ENCODE measurements at regions not wholly inside any gene's neighbourhood (a gene's known extent, or its start where the extent isn't known, plus 50 kb on each side); places are given as distances from the start of the nearest gene placed in this dataset.
A peak's percentile ranks its signal among the peaks of the same experiment; 100 is the strongest.
"Not testable (repeated sequence)": the region's sequence is repeated elsewhere in the genome, so short reads cannot be mapped to it uniquely, and the experiment has no call there.

DNA sequence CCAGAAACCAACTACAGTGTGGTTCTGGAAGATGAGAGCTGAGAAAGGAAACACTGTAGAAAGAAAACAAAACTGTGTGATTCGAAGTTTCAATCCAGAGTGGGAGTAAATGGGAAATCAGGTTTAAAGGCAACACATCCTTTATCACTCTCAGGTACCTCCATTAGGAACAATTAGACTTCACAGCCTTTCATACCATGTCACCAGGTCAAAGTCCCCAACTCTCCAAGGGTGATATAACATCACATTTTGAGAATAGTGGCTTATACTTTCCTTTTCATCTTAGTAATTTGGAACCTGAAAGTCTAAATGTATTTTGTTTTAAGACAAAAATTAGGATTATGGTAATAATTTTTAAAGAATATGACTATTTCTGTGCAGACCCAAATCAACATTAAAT, 194.9 kb upstream of the WWC1 start:
- no peaks in the 10 kb centered on the region for H3K27me3 ChIP-seq

DNA sequence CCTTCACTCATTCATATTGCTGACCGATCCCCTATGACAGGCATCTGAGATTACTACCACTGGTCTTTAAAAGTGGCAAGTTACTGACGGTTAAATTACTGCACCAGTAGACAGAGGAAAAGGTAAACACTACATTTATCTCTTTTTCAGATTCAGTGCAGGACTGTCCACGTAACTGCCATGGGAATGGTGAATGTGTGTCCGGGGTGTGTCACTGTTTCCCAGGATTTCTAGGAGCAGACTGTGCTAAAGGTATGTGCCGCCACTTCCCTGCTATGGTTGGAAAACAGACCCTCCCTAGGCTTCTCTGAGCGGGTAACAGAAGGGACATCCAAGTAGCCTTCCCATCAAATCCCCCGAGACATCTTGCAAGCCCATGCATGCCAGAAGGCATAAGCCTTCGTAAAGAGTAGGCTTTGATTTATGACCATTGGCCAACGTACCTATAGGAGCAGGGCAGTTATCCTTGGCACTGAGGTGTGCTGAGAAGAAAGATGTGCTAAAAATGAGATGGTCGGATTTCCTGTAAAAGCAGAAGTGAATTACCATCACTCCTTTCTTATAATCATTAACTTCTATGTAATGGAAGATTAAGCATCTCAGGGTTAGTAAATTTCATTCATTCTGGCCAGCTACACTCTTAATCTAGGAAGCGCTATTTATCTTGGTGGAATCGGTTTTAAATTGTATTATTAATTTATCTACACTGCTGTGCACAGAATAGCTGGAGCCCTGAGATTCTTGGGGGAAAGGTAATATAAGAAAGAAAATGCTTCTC, 193.4 kb upstream of the WWC1 start:
- H3K4me1 ChIP-seq: no peaks in the 10 kb centered on the region
- H3K4me3 ChIP-seq: no peak overlapping the region
- H3K9me3 ChIP-seq (replicated peaks): no peaks in the 10 kb centered on the region
- no peak overlapping the region for H3K27ac ChIP-seq
- no peaks in the 10 kb centered on the region for H3K36me3 ChIP-seq
- no peaks in the 10 kb centered on the region for H3K27me3 ChIP-seq
- no peak for DNase-seq

More for the DNA sequence above, 194.9 kb upstream of the WWC1 start:
- no peaks in the 10 kb centered on the region for H3K9me3 ChIP-seq (replicated peaks)
- no peak overlapping the region for H3K4me3 ChIP-seq
- H3K4me1 ChIP-seq: no peaks in the 10 kb centered on the region
- no peaks in the 10 kb centered on the region for H3K36me3 ChIP-seq
- DNase-seq: no peak
- no peak overlapping the region for H3K27ac ChIP-seq

DNA sequence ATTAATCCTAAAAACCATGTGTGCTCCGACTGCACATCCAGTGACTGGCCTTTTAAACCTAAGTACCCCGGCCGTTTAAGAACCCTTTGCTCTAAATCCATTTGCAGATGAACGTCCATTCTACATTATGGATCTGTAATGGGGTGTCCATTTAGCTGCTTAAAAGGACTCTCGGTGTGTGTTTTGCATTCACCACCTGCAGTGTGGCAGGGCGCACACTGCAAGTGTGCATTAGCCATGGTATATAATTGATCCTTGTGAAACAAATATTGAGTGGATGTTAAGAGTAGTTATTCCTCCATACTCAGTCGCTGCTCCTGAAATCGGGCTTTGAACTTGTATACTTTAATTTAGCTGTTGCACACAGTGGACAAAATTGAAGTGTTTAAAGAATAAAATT, 190.1 kb upstream of the WWC1 start:
- Histone ChIP-seq H3K4me3 (no peak overlapping the region), H3K27me3 (no peaks in the 10 kb centered on the region), H3K36me3 (no peaks in the 10 kb centered on the region), H3K4me1 (no peaks in the 10 kb centered on the region; the same call in 1 of the 2 replicates), H3K27ac (no peak overlapping the region), H3K9me3 (replicated peaks) (no peaks in the 10 kb centered on the region)
- no peak for DNase-seq

DNA sequence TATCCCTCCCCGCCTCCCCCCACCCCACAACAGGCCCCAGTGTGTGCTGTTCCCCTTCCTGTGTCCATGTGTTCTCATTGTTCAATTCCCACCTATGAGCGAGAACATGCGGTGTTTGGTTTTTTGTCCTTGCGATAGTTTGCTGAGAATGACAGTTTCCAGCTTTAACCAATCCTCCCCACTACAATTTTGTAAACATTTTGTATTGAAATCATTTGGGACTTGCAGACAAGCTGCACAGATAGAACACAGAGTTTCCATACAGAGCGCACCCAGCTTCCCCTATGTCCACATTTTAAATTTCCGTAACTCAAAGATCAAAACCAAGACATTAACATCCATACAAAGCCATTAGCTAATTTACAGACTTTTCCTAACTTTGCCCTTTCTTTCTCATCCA, 188.4 kb upstream of the WWC1 start:
- not testable (repeated sequence) for H3K27me3 ChIP-seq

DNA sequence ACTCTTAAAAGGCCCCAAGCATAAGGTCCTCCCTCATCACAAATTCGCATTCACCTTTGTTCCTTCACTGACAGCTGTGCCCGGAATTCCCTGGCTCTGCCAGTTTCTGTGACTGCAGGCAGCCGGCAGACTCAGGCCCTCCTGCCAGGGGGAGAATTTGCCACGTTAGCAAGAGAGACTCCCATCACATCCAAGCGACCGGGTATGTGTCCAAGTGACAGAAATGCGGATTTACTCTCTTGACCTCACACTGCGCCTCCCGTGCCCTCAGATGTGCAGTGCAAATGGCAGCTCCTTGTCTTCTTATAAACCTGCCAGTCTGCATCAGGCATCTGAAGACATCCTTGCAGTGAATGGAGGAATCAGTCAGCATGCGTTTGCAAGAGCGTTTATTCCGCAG, 187.1 kb upstream of the WWC1 start:
- Histone ChIP-seq H3K4me1 (no peaks in the 10 kb centered on the region; the same call in 1 of the 2 replicates), H3K4me3 (no peak overlapping the region), H3K9me3 (replicated peaks) (no peaks in the 10 kb centered on the region), H3K27ac (no peak overlapping the region), H3K27me3 (no peaks in the 10 kb centered on the region), H3K36me3 (no peaks in the 10 kb centered on the region)
- no peak for DNase-seq

More for the DNA sequence above, 188.4 kb upstream of the WWC1 start:
- not testable (repeated sequence) for H3K4me3 ChIP-seq; H3K27ac ChIP-seq; H3K36me3 ChIP-seq; H3K9me3 ChIP-seq (replicated peaks); H3K4me1 ChIP-seq; DNase-seq

DNA sequence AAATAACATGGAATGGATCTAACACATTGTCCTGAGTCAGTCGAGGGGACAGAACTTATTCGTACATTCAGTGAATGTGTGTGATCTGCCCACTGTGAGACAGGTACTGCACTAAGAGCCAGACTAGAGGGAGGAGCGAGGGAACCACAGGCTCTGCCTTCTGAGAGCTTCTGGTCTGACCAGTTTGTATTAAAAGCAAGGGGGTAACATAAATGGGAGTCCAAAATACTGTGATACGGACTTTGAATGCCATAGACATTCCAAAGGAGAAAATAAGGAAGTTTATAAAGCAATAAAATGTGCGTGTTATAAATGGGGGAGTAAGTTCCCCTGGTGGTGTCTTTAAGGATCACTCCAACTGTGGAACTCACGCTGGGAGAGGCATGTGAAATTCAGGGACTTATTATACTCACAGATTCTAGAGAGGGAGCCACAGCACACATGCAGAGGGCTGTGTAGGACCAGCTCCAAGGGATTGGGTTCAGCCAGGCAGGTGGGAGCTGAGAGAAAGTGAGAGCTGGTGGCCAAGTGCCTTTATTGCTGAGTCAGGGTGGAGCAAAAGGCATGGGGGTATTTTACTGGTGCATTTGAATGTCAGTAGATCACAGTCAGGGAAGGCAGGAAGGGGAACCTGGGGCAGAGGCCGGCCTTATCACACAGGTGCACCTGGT, 186.5 kb upstream of the WWC1 start:
- H3K27me3 ChIP-seq: no peaks in the 10 kb centered on the region
- DNase-seq: no peak
- H3K36me3 ChIP-seq: no peaks in the 10 kb centered on the region
- H3K4me3 ChIP-seq: no peak overlapping the region
- no peak overlapping the region for H3K27ac ChIP-seq
- H3K9me3 ChIP-seq (replicated peaks): no peaks in the 10 kb centered on the region
- no peaks in the 10 kb centered on the region; the same call in 1 of the 2 replicates for H3K4me1 ChIP-seq

DNA sequence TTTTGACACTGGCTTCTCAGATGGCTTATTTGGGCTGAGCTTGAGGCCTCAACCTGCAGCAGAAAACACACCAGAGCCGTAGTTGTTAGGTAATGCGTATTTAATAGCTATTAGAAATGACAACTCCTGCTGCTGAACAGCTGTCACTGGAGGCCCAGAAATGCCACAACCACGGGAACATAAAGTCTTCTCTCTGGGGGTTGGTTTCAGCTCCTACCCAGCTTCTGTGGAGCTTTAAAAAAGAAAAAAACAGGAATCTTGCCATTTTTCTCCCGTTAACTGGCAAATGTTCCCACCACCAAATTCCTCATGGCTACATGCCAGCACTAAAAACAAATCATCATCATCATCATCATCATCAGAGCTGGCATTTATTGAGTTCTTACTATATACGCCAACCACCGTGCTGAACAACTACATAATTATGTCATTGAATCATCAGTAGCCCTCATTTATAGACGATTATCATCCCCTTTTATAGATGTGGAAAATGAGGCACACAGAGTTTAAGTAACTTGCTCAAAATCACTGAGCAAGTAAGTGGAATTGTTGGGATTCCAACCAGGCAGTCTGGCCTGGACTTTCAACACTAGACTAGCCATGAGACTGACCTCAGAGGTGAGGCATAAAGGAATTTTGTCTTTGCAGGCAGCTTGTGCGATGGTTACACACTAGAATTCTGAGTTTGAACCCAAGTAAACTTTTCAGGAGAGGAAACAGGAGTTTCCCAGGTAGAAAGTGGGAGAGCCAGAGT, 185.3 kb upstream of the WWC1 start:
- Histone ChIP-seq H3K4me3 (no peak overlapping the region), H3K27me3 (no peaks in the 10 kb centered on the region), H3K4me1 (no peaks in the 10 kb centered on the region; the same call in 1 of the 2 replicates), H3K9me3 (replicated peaks) (no peaks in the 10 kb centered on the region), H3K36me3 (no peaks in the 10 kb centered on the region), H3K27ac (no peak overlapping the region)
- peak; percentile 17 to 31 for DNase-seq

DNA sequence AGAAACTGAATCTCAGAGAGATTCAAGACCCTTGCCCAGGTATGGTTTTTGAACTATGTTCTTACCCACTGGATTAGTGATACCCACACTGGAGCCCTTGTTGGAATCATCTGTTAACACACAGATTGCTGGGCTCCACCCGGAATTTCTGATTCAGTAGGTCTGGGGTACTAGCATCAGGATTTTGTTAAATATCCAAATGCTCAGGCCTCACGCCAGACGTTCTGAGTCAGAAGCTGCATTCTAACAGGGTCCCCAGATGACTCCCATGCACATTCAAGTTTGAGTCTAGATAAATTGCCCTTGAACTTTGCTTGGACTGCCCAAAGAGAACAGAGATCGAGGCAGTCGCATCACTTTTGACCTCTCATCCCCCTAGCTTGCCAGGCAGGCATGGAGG, 182.0 kb upstream of the WWC1 start:
- Histone ChIP-seq H3K36me3 (no peaks in the 10 kb centered on the region), H3K27ac (no peak overlapping the region), H3K4me3 (no peak overlapping the region), H3K9me3 (replicated peaks) (no peaks in the 10 kb centered on the region), H3K4me1 (no peaks in the 10 kb centered on the region; the same call in 1 of the 2 replicates), H3K27me3 (no peaks in the 10 kb centered on the region)
- DNase-seq: no peak

DNA sequence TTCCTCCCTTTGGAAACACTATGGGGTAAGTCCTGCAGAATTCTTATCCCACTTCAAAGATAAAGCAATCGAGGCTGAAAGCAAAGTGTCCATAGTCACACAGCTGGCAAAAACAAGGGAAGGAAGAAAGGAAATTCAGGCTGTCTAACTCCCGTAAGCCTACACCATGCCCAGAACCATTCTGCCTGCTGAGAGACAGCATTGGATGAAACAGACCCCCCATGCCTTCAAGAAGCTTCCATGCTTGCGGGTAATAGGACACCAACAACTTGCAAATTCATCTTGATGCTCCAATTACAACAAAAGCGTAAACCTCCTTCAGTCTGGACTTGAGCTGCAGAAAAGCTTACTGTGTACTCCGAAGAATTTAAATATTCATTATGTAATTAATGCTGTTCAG, 181.1 kb upstream of the WWC1 start:
- Histone ChIP-seq H3K27me3 (no peaks in the 10 kb centered on the region), H3K9me3 (replicated peaks) (no peaks in the 10 kb centered on the region), H3K36me3 (no peaks in the 10 kb centered on the region), H3K4me1 (no peaks in the 10 kb centered on the region; the same call in 1 of the 2 replicates), H3K27ac (no peak overlapping the region), H3K4me3 (no peak overlapping the region)
- no peak for DNase-seq

DNA sequence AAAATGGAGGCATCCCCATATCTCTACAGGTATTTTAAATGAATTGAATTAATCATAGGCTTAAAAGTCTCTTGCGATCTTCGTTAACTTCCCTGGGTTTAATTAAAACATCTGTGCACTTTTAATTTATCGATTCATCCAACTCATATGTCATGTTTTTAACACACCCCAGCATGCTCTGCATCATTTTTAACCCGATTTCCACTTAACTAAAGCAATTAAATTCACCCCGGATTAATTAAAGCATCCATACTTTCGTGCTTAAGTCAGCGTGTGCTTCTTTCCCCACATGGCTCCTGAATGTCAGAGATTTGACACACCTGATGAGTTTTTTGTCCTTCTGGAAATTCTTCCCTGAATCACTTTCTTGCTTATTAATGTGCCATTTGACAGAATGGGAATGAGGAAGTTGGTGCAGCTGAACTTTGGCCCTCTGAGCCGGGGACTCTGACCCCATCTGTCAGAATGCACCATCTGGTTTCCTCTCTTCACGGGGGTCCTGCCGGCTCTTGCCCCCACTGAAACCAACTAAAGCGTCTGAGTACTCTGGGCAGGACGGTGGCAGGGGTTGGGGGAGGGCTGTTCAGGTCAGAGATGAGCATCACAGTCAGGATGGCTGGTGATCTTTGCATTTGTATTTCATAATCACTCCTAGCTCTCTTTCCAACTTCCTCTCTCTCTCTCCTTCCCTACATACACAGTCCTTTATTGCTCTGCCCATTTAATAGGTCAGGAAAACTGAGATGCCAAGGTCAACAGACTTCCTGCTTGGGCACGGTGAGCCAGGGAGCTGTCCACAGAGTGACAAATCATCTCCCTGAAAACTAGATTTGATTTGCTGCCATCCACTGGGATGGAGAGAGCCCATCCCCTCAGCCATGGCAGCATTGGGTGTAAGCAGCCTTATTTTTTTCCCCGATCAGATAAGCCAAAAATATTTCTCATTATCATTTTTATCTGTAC, 180.3 kb upstream of the WWC1 start:
- DNase-seq: no peak
- no peaks in the 10 kb centered on the region; the same call in 1 of the 2 replicates for H3K4me1 ChIP-seq
- H3K36me3 ChIP-seq: no peaks in the 10 kb centered on the region
- H3K4me3 ChIP-seq: no peak overlapping the region
- H3K27me3 ChIP-seq: no peaks in the 10 kb centered on the region
- no peaks in the 10 kb centered on the region for H3K9me3 ChIP-seq (replicated peaks)
- no peak overlapping the region for H3K27ac ChIP-seq

DNA sequence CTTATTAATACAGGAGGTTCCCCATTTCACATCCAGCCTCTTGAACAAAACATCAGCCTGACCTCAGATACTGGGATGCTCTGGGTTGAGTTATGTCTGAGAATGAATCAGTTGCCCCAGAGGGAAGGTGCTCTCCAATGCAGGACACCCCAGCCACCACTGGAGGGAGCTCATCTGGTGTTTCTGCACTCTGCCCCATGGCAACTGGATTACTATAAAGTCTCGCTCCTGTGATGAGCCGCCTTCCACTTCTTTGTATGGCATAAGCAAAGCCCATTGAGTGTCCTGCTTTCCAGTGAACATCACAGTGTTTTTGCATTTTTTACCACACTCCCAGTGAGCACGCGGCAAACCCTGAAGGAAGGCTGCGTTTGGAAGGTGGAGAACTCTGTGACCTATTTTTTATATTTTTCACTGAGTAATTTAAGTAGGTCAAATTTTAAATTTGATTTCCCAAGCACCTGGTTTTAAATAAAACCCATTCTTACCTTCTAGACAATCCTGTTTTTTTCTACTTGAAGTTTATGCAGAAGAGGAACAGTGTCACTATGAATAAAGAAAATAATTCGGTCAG, 176.9 kb upstream of the WWC1 start:
- Histone ChIP-seq H3K4me3 (no peak overlapping the region), H3K27me3 (no peaks in the 10 kb centered on the region), H3K4me1 (no peaks in the 10 kb centered on the region), H3K36me3 (no peaks in the 10 kb centered on the region), H3K27ac (no peak overlapping the region), H3K9me3 (replicated peaks) (no peaks in the 10 kb centered on the region)
- peak; percentile 50 to 75 for DNase-seq

DNA sequence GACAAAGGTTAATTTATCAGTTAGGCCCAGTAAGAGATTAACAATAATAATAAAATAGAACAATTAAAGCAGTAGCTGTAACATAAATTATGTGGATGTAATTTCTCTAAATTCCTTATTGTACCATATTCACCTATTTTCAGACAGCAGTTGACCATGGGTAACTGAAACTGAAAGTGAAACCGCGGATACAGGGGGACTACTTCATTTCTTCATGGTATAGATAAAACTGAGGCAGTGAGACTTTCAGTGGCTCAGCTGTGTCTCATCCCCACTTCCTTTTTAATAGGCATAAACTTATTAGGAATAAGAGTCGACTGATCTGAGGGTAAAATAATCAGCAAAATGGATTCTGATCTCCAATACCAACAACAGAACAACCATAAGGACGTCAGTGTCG, 174.0 kb upstream of the WWC1 start:
- DNase-seq: no peak
- no peak overlapping the region for H3K27ac ChIP-seq
- no peaks in the 10 kb centered on the region for H3K9me3 ChIP-seq (replicated peaks)
- no peaks in the 10 kb centered on the region for H3K36me3 ChIP-seq
- no peaks in the 10 kb centered on the region for H3K27me3 ChIP-seq
- no peak overlapping the region for H3K4me3 ChIP-seq
- H3K4me1 ChIP-seq: no peaks in the 10 kb centered on the region

DNA sequence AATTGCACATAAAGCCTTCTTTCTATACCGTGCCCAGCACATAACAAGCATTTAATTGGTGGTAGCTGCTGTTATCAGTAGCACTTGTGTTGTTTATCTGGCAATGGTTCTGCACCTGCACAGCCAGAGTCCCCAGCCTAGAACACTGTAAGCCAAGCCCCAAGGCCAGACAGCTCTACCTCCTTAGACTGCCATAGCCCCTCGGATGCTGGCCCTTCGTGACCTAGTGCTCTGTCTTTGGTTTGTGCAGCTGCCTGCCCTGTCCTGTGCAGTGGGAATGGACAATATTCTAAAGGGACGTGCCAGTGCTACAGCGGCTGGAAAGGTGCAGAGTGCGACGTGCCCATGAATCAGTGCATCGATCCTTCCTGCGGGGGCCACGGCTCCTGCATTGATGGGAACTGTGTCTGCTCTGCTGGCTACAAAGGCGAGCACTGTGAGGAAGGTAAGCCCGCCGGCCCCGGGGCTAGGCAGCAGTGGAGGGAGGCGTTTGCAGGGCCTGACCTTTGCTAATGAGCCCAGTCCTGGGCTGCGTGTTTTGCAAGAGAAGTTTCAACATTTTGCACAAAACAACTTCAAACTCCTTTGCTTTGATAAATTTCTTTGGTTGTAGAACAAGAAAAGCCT, 173.3 kb upstream of the WWC1 start:
- H3K36me3 ChIP-seq: no peaks in the 10 kb centered on the region
- H3K9me3 ChIP-seq (replicated peaks): no peaks in the 10 kb centered on the region
- no peaks in the 10 kb centered on the region for H3K27me3 ChIP-seq
- no peak overlapping the region for H3K4me3 ChIP-seq
- H3K27ac ChIP-seq: no peak overlapping the region
- no peaks in the 10 kb centered on the region for H3K4me1 ChIP-seq
- DNase-seq: no peak
